Right cardiac atrium (tissue), 5 donors: ENCODE measurements at regions not wholly inside any gene's neighbourhood (a gene's known extent, or its start where the extent isn't known, plus 50 kb on each side); places are given as distances from the start of the nearest gene placed in this dataset.

Source experiments
- ATAC-seq, 2 donors: fragments of 200-7000 bp; cut with Tn5 transposase; one replicate each; pipeline versions ENCODE4 v1.8.0 to v1.9.1; 2020; ENCODE audit warnings: moderate library complexity in 2 of 2, mild to moderate bottlenecking in 1 of 2
- DNase-seq, 3 donors: peaks; one replicate each; pipeline ENCODE4 v3.0.0-alpha.2; 2020
- H3K27ac ChIP-seq: one replicate; pipeline ENCODE4 v1.5.1; 2013; ENCODE audit warnings: mild to moderate bottlenecking, low read length, control low read depth, moderate library complexity
- H3K27me3 ChIP-seq: one replicate; pipeline ENCODE4 v1.6.1; 2013; ENCODE audit not compliant: control insufficient read depth, insufficient read depth
- H3K4me1 ChIP-seq: one replicate; pipeline ENCODE4 v1.6.1; 2013; ENCODE audit warnings: low read length; ENCODE audit not compliant: control insufficient read depth, insufficient read depth
- H3K4me3 ChIP-seq: one replicate; pipeline ENCODE4 v1.5.1; 2013; ENCODE audit warnings: low read length, control low read depth
- H3K9me3 ChIP-seq: one replicate; pipeline ENCODE4 v1.6.1; 2013; ENCODE audit warnings: low read length; ENCODE audit not compliant: control insufficient read depth
- WGBS: extraction: QIAGEN DNeasy Blood & Tissue Kit; methylation state at CpG from one replicate; pipeline ENCODE4 v1.1.7; 2013; 5-methylcytosine and 5-hydroxymethylcytosine counted together
- intact Hi-C, 4 donors: fragments of 100-400 bp; cut with DNase I; formaldehyde crosslinking; loops; one replicate each; pipeline versions ENCODE4 v1.11.0 to v1.14.0; 2022 to 2023
- donor health status: healthy with polysubstance abuse.
- donor health status: DM: no; HTN: yes; CAD: no.
- donor health status: DM: no; HTN: no; CAD: no.
- donor health status: DM: no; HTN: yes; CAD: no; lungs with severe emphysema.
- donor health status: DM: yes; HTN: yes; CAD: no.

DNA sequence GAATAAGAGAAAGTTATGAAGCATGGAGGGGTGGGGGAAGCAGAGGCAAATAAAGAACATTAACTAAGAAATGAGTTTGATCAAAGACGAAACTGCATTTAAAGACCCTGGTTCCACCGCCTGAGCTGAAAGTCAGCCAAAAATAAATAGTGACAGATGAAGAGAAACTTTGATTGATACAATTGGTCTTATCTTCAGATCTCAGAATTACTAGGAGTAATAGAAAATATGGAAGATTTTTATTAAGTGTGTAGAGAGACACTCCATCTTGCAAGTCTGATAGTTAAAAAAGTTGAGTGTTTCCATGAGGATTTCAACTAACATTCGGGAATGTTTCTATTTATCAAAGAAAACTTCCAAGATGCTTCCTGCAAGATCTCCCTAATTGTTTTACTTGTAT lies 418.2 kb upstream of the ADGRL2 start:
- ATAC-seq (no peak), DNase-seq (no peak)
- 85% methylated on average over 3 of the region's 3 CpGs for WGBS
- Histone ChIP-seq H3K4me3 (no peak overlapping the region), H3K9me3 (no peaks in the 10 kb centered on the region), H3K27me3 (no peaks in the 10 kb centered on the region), H3K27ac (no peak overlapping the region), H3K4me1 (no peaks in the 10 kb centered on the region)
- intact Hi-C loops: no loop called here

GRCh38 chr1:81381881-81382280 lies 418.9 kb upstream of the ADGRL2 start:
- H3K9me3 ChIP-seq: no peaks in the 10 kb centered on the region
- ATAC-seq (no peak), DNase-seq (no peak)
- no peaks in the 10 kb centered on the region for H3K4me1 ChIP-seq
- 86% methylated on average over 5 of the region's 5 CpGs for WGBS
- H3K4me3 ChIP-seq: no peak overlapping the region
- no peaks in the 10 kb centered on the region for H3K27me3 ChIP-seq
- H3K27ac ChIP-seq: no peak overlapping the region
- intact Hi-C loops: no loop called here

DNA sequence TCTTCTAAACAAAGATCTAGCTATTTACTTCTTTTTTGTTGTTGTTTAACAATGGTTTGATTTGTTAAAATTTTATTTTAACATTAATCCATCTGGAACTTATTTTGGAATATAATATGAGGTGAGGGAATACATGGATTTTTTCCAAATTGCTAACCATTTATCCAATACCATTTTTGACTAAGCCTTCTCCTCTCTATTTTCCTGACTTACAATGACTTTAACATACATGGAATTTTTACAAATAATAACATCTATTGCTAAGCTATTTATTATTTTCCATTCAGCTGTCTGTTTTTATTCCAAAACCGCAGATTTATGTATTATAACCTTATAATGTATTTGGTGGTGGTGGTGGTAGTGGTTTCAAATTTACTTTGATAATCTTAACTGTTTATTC lies 420.3 kb upstream of the ADGRL2 start:
- no peak for DNase-seq

GRCh38 chr1:81379430-81379829 lies 421.3 kb upstream of the ADGRL2 start:
- Histone ChIP-seq H3K4me3 (no peak overlapping the region), H3K27me3 (no peaks in the 10 kb centered on the region), H3K4me1 (no peaks in the 10 kb centered on the region), H3K27ac (no peak overlapping the region), H3K9me3 (no peaks in the 10 kb centered on the region)
- ATAC-seq (peak in 1 of 2 donors; percentile 14), DNase-seq (no peak)
- intact Hi-C loops: no loop called here
- 52% methylated on average over 8 of the region's 8 CpGs for WGBS

More for the DNA sequence above, 420.3 kb upstream of the ADGRL2 start:
- Histone ChIP-seq H3K9me3 (no peaks in the 10 kb centered on the region), H3K27ac (no peak overlapping the region), H3K4me3 (no peak overlapping the region), H3K4me1 (no peaks in the 10 kb centered on the region), H3K27me3 (no peaks in the 10 kb centered on the region)
- 99% methylated on average over 1 of the region's 1 CpG for WGBS
- no peak for ATAC-seq
- intact Hi-C loops: no loop called here

- Histone ChIP-seq H3K27me3 (no peaks in the 10 kb centered on the region), H3K4me3 (no peak overlapping the region), H3K9me3 (no peaks in the 10 kb centered on the region), H3K27ac (no peak overlapping the region), H3K4me1 (no peaks in the 10 kb centered on the region)
- 63% methylated on average over 3 of the region's 3 CpGs for WGBS
- ATAC-seq (no peak), DNase-seq (no peak)
- intact Hi-C loops: no loop called here
These were observed 423.3 kb upstream of the ADGRL2 start for GRCh38 chr1:81377406-81377805.

DNA sequence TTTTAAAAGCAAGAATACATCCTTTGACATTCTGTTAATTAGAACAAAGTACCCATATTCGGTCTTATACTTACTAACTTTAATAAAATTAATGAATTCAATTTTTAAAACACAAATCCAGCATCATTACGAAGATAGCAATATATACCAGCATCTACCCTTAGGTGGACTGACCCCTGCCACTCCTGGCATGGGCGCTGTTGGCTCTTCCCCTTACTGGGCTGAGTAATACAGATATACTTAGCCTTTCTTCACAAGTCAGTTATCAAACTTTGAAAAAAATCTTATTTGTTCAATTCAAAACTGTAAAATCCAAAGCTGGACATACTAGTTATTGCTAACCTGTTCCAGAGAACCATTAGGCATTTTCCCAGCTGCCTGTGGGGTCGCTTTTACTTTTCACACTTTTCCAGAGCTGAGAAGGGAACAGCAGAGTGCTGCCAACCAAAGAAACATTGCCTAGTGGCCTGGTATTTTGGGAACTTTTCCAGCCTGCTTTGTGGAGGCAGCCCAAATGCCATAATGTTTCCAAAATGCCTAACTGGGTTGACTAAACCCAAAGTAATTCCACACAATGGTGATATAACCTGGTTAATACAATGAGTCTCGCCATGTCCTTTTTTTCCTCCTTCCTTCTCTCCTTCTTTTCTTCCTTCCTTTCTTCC lies 424.7 kb upstream of the ADGRL2 start:
- DNase-seq (no peak), ATAC-seq (no peak)
- Histone ChIP-seq H3K4me1 (no peaks in the 10 kb centered on the region), H3K9me3 (no peaks in the 10 kb centered on the region), H3K27ac (no peak overlapping the region), H3K4me3 (no peak overlapping the region), H3K27me3 (no peaks in the 10 kb centered on the region)
- 88% methylated on average over 5 of the region's 5 CpGs for WGBS
- intact Hi-C loops: no loop called here

DNA sequence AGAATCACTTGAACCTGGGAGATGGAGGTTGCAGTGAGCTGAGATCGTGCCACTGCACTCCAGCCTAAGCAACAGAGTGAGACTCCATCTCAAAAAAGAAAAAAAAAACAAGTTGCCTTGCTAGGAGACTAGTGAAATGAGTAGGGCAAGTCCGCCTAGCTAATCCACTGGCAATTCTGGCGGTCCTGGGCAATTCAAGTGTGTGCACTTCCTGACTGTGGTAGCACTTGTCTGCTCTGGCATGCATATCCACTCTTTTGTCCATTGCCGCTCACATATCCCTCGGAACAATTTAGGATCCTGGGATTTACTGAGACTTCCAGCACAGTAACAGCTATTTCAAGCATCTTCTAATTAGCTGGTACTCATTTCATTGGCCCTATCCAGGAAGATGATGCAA lies 426.3 kb upstream of the ADGRL2 start:
- no peak for ATAC-seq
- no peak for DNase-seq
- Histone ChIP-seq H3K4me3 (no peak overlapping the region), H3K27me3 (no peaks in the 10 kb centered on the region), H3K4me1 (no peaks in the 10 kb centered on the region), H3K9me3 (no peaks in the 10 kb centered on the region), H3K27ac (no peak overlapping the region)
- intact Hi-C loops: no loop called here
- 96% methylated on average over 5 of the region's 5 CpGs for WGBS

- 87% methylated on average over 3 of the region's 3 CpGs for WGBS
- intact Hi-C loops: no loop called here
- ATAC-seq (no peak), DNase-seq (no peak)
- Histone ChIP-seq H3K9me3 (no peaks in the 10 kb centered on the region), H3K4me1 (no peaks in the 10 kb centered on the region), H3K27ac (no peak overlapping the region), H3K4me3 (no peak overlapping the region), H3K27me3 (no peaks in the 10 kb centered on the region)
These were observed 428.9 kb upstream of the ADGRL2 start for GRCh38 chr1:81371864-81372263.

GRCh38 chr1:81369833-81370232 lies 430.9 kb upstream of the ADGRL2 start:
- no peak overlapping the region for H3K4me3 ChIP-seq
- intact Hi-C loops: no loop called here
- no peaks in the 10 kb centered on the region for H3K27me3 ChIP-seq
- H3K27ac ChIP-seq: no peak overlapping the region
- ATAC-seq (no peak), DNase-seq (no peak)
- H3K9me3 ChIP-seq: no peaks in the 10 kb centered on the region
- no peaks in the 10 kb centered on the region for H3K4me1 ChIP-seq

GRCh38 chr1:81366173-81366572 lies 434.6 kb upstream of the ADGRL2 start:
- no peaks in the 10 kb centered on the region for H3K27me3 ChIP-seq
- no peaks in the 10 kb centered on the region for H3K9me3 ChIP-seq
- H3K4me3 ChIP-seq: no peak overlapping the region
- no peak for ATAC-seq
- intact Hi-C loops: no loop called here
- no peaks in the 10 kb centered on the region for H3K4me1 ChIP-seq
- no peak for DNase-seq
- H3K27ac ChIP-seq: no peak overlapping the region

DNA sequence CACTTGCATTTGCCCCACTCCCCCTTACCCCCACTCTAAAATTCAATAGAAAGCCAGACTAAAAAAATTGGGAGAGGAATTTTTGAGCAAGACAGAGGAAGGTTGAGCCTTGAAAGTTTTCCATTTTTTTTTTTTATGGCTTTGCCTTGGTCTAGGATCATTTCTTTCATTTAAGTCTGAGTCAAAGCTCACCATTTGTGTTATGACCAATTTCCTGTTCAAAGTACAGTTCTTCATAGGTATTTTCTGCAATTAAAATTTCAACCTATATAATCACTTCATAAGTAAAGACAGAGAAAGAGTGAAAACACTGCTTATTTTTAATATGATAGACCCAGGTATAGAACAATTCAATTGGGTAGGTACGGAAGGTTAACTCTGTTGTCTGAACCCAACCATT lies 436.6 kb upstream of the ADGRL2 start:
- intact Hi-C loops: no loop called here
- Histone ChIP-seq H3K9me3 (no peaks in the 10 kb centered on the region), H3K27me3 (no peaks in the 10 kb centered on the region), H3K4me1 (no peaks in the 10 kb centered on the region), H3K4me3 (no peak overlapping the region), H3K27ac (no peak overlapping the region)
- ATAC-seq: no peak
- WGBS: 98% methylated on average over 1 of the region's 1 CpG
- no peak for DNase-seq

- Histone ChIP-seq H3K4me3 (no peak overlapping the region), H3K9me3 (no peaks in the 10 kb centered on the region), H3K27me3 (no peaks in the 10 kb centered on the region), H3K4me1 (no peaks in the 10 kb centered on the region), H3K27ac (no peak overlapping the region)
- 85% methylated on average over 1 of the region's 1 CpG for WGBS
- ATAC-seq: no peak
- intact Hi-C loops: no loop called here
- no peak for DNase-seq
These were observed 442.6 kb upstream of the ADGRL2 start for GRCh38 chr1:81358151-81358550.
